SK-N-SH (cell line): ENCODE measurements at regions not wholly inside any gene's neighbourhood (a gene's known extent, or its start where the extent isn't known, plus 50 kb on each side); places are given as distances from the start of the nearest gene placed in this dataset.
"Not testable (repeated sequence)": the region's sequence is repeated elsewhere in the genome, so short reads cannot be mapped to it uniquely, and the experiment has no call there.

ENCODE experiments used
- CTCF ChIA-PET: fragments of 300-600, 350-600 bp; formaldehyde crosslinking; extraction: SDS; loops from one replicate; lab custom pipeline; 2021; lab: Yijun Ruan, JAX
- POLR2A ChIA-PET: fragments of 350-600 bp; sonication (Branson Sonifier 250); formaldehyde crosslinking; extraction: SDS; loops from one replicate; lab custom pipeline; 2020; ENCODE audit warnings: antibody characterized with exemption, inconsistent platforms; lab: Yijun Ruan, JAX
- DNase-seq: peaks from one replicate; pipeline ENCODE4 v3.0.0; 2012
- H2AFZ ChIP-seq: fragments of 200-600 bp; sonication (generic); 2 replicates; pipeline ENCODE4 v1.8.1; 2016; ENCODE audit warnings: antibody characterized with exemption, mild to moderate bottlenecking, low read depth
- H3F3A ChIP-seq: fragments of 200-600 bp; sonication (generic); replicated peaks from 2 replicates; pipeline ENCODE3; 2016; ENCODE audit warnings: antibody characterized with exemption, mild to moderate bottlenecking; ENCODE audit not compliant: insufficient read depth
- H3K27ac ChIP-seq, 2 experiments: fragments of 200-500 bp in 1 of 2; fragments of 200-600 bp in 1 of 2; sonication (Bioruptor generic) in 1 of 2; sonication (generic), shearing (Covaris generic) in 1 of 2; 2 replicates each; pipeline versions ENCODE4 v1.5.1 to v1.6.1; 2014 to 2016; ENCODE audit warnings: low read depth in 2 of 2, inconsistent platforms in 1 of 2, low read length in 1 of 2, mild to moderate bottlenecking in 1 of 2, mixed read lengths in 1 of 2
- H3K27me3 ChIP-seq: fragments of 200-600 bp; sonication (generic), shearing (Covaris generic); 2 replicates; pipeline ENCODE4 v1.6.1; 2016; ENCODE audit warnings: mixed run types; ENCODE audit not compliant: insufficient read depth
- H3K36me3 ChIP-seq, 2 experiments: fragments of 200-500 bp in 1 of 2; fragments of 200-600 bp in 1 of 2; sonication (Bioruptor generic) in 1 of 2; sonication (generic) in 1 of 2; replicated peaks in 1 of 2; 2 replicates each; pipeline versions ENCODE3 to v1.5.1; 2014 to 2016; ENCODE audit warnings: low read length in 1 of 2, mild to moderate bottlenecking in 1 of 2; ENCODE audit not compliant: insufficient read depth in 2 of 2, control insufficient read depth in 1 of 2
- H3K4me1 ChIP-seq, 2 experiments: fragments of 200-500 bp in 1 of 2; fragments of 200-600 bp in 1 of 2; sonication (Bioruptor generic) in 1 of 2; sonication (generic), shearing (Covaris generic) in 1 of 2; 2 replicates each; pipeline versions ENCODE4 v1.5.1 to v1.6.1; 2014 to 2016; ENCODE audit warnings: low read depth in 1 of 2, low read length in 1 of 2, mixed run types in 1 of 2; ENCODE audit not compliant: insufficient read depth in 2 of 2, control insufficient read depth in 1 of 2
- H3K4me2 ChIP-seq: fragments of 200-600 bp; sonication (generic), shearing (Covaris generic); 2 replicates; pipeline ENCODE4 v1.6.1; 2017; ENCODE audit warnings: mixed run types
- H3K4me3 ChIP-seq, 2 experiments: fragments of 200-500 bp in 1 of 2; fragments of 200-600 bp in 1 of 2; sonication (Bioruptor generic) in 1 of 2; sonication (generic), shearing (Covaris generic) in 1 of 2; 2 replicates each; pipeline versions ENCODE4 v1.5.1 to v1.8.1; 2014 to 2016; ENCODE audit warnings: low read depth in 2 of 2, inconsistent platforms in 1 of 2, low read length in 1 of 2, mild to moderate bottlenecking in 1 of 2, mixed read lengths in 1 of 2, moderate library complexity in 1 of 2
- H3K79me2 ChIP-seq: fragments of 200-600 bp; sonication (generic); 2 replicates; pipeline ENCODE4 v1.8.1; 2017; ENCODE audit warnings: mild to moderate bottlenecking; ENCODE audit not compliant: insufficient read depth
- H3K9ac ChIP-seq: fragments of 200-600 bp; sonication (generic); 2 replicates; pipeline ENCODE4 v1.6.1; 2017; ENCODE audit warnings: mixed run types
- H3K9me2 ChIP-seq: fragments of 200-600 bp; sonication (generic); 2 replicates; pipeline ENCODE4 v1.6.1; 2017; ENCODE audit warnings: mixed run types
- H3K9me3 ChIP-seq: fragments of 200-600 bp; sonication (generic); 2 replicates; pipeline ENCODE4 v1.6.1; 2017; ENCODE audit warnings: mixed run types, mild to moderate bottlenecking, moderate library complexity
- H4K20me1 ChIP-seq: fragments of 200-600 bp; sonication (generic); 2 replicates; pipeline ENCODE4 v1.6.1; 2017; ENCODE audit warnings: mild to moderate bottlenecking, mixed run types; ENCODE audit not compliant: insufficient read depth
- CHD2 ChIP-seq: fragments of 150-350 bp; IDR thresholded peaks from 2 replicates; pipeline ENCODE4 v1.6.1; 2018; ENCODE audit warnings: low read length; ENCODE audit not compliant: partially characterized antibody
- FOSL2 ChIP-seq: IDR thresholded peaks from 2 replicates; pipeline ENCODE4 v1.4.0; 2012; ENCODE audit warnings: low read depth, mild to moderate bottlenecking, moderate library complexity, borderline replicate concordance
- WGBS: methylation state at CpG from one replicate; pipeline ENCODE4 v1.1.6; 2017; ENCODE audit warnings: low lambda C conversion rate; 5-methylcytosine and 5-hydroxymethylcytosine counted together

GRCh38 chr7:7005303-7005702, 177.0 kb upstream of the C1GALT1 start:
- no peaks in the 10 kb centered on the region; the same call in 1 of the 2 replicates for H3K9me3 ChIP-seq
- H2AFZ ChIP-seq = no peak overlapping the region
- H3K4me1 ChIP-seq = no peaks in the 10 kb centered on the region
- CTCF ChIA-PET = interaction anchor here (0.6 kb wide), 1 partner anchor 667 kb away, joined by 3 read pairs; no protein-coding TSS in a partner anchor
- no peaks in the 10 kb centered on the region for H4K20me1 ChIP-seq
- H3K27me3 ChIP-seq = no peaks in the 10 kb centered on the region
- POLR2A ChIA-PET = no interaction called here
- no peak overlapping the region for H3K27ac ChIP-seq
- H3K9ac ChIP-seq = no peak overlapping the region
- H3F3A ChIP-seq = no peaks in the 10 kb centered on the region
- no peaks in the 10 kb centered on the region for H3K79me2 ChIP-seq
- H3K4me3 ChIP-seq = no peak overlapping the region
- no peak for DNase-seq
- H3K4me2 ChIP-seq = no peak overlapping the region
- TF ChIP-seq FOSL2 (no peak), CHD2 (no peak)
- H3K36me3 ChIP-seq = no peaks in the 10 kb centered on the region
- WGBS = 19% methylated on average over 4 of the region's 4 CpGs
- H3K9me2 ChIP-seq = no peaks in the 10 kb centered on the region

GRCh38 chr7:7005949-7006348, 176.4 kb upstream of the C1GALT1 start:
- CTCF ChIA-PET = not testable (repeated sequence)

GRCh38 chr7:7011241-7011640, 171.1 kb upstream of the C1GALT1 start:
- H3K4me3 ChIP-seq, H3K79me2 ChIP-seq, POLR2A ChIA-PET, H3K9me2 ChIP-seq, H3K27me3 ChIP-seq, DNase-seq, H3K4me2 ChIP-seq, H4K20me1 ChIP-seq, H3F3A ChIP-seq, CTCF ChIA-PET, H3K36me3 ChIP-seq, H3K9me3 ChIP-seq, H2AFZ ChIP-seq, H3K9ac ChIP-seq, H3K27ac ChIP-seq: not testable (repeated sequence)
- H3K4me1 ChIP-seq = peaks cover 0 to 14% of the 10 kb centered on the region in 2 experiments; a peak in 2 of 4 replicates
- 25% methylated on average over 5 of the region's 8 CpGs for WGBS

More at GRCh38 chr7:7005949-7006348, 176.4 kb upstream of the C1GALT1 start:
- H3F3A ChIP-seq, H3K4me1 ChIP-seq, H3K79me2 ChIP-seq, H3K9me3 ChIP-seq, H2AFZ ChIP-seq, H3K9ac ChIP-seq, H3K36me3 ChIP-seq, H3K27ac ChIP-seq, H4K20me1 ChIP-seq, DNase-seq, H3K4me3 ChIP-seq, H3K9me2 ChIP-seq, H3K4me2 ChIP-seq, H3K27me3 ChIP-seq, POLR2A ChIA-PET: not testable (repeated sequence)
- WGBS = 48% methylated on average over 2 of the region's 2 CpGs

GRCh38 chr7:7011751-7012150, 170.6 kb upstream of the C1GALT1 start:
- H3K79me2 ChIP-seq, H3K4me2 ChIP-seq, H3K9me2 ChIP-seq, H3K27me3 ChIP-seq, H3F3A ChIP-seq, H3K9me3 ChIP-seq, H3K36me3 ChIP-seq, H3K4me3 ChIP-seq, H4K20me1 ChIP-seq, H3K27ac ChIP-seq, DNase-seq, H2AFZ ChIP-seq, CTCF ChIA-PET, H3K9ac ChIP-seq, POLR2A ChIA-PET: not testable (repeated sequence)
- H3K4me1 ChIP-seq = peaks cover 0 to 14% of the 10 kb centered on the region in 2 experiments; a peak in 2 of 4 replicates
- WGBS = 21% methylated on average over 7 of the region's 7 CpGs
